Posterior cingulate gyrus (tissue), 11 donors: ENCODE measurements at regions not wholly inside any gene's neighbourhood (a gene's known extent, or its start where the extent isn't known, plus 50 kb on each side); places are given as distances from the start of the nearest gene placed in this dataset.

Experiments used
- DNase-seq, 10 donors: peaks; one replicate each; pipeline versions ENCODE4 v3.0.0 to v3.0.0-alpha.2; 2020 to 2021; ENCODE audit warnings: mixed read lengths in 3 of 10
- intact Hi-C: fragments of 100-400 bp; cut with DNase I; formaldehyde crosslinking; loops from one replicate; pipeline ENCODE4 v1.15.1; 2023

GRCh38 chr3:56880720-56881575 is 79.2 kb upstream of the ARHGEF3 start:
- DNase-seq = no peak
- intact Hi-C loops = no loop called here

- no peak for DNase-seq
- intact Hi-C loops = no loop called here
Measured at GRCh38 chr3:56879436-56880215, 77.9 kb upstream of the ARHGEF3 start.

- intact Hi-C loops = no loop called here
- DNase-seq = peak in 5 of 10 donors; percentile 9 to 88 (median 29)
Measured at GRCh38 chr3:56878074-56878473, 76.3 kb upstream of the ARHGEF3 start.

GRCh38 chr3:56876916-56877315 is 75.2 kb upstream of the ARHGEF3 start:
- intact Hi-C loops = no loop called here
- no peak for DNase-seq

- no peak for DNase-seq
- intact Hi-C loops = no loop called here
Measured at GRCh38 chr3:56874269-56874668, 72.5 kb upstream of the ARHGEF3 start.

GRCh38 chr3:56870436-56870835 is 68.7 kb upstream of the ARHGEF3 start:
- intact Hi-C loops = no loop called here
- DNase-seq = no peak

- intact Hi-C loops = no loop called here
- DNase-seq = no peak
Measured at GRCh38 chr3:56869157-56869889, 67.6 kb upstream of the ARHGEF3 start.

- intact Hi-C loops = no loop called here
- DNase-seq = no peak
Measured at GRCh38 chr3:56868706-56869105, 67.0 kb upstream of the ARHGEF3 start.

GRCh38 chr3:56867671-56868070 is 65.9 kb upstream of the ARHGEF3 start:
- intact Hi-C loops = no loop called here

GRCh38 chr3:56864918-56865524 is 63.3 kb upstream of the ARHGEF3 start:
- intact Hi-C loops = no loop called here
- DNase-seq = no peak

More at GRCh38 chr3:56867671-56868070, 65.9 kb upstream of the ARHGEF3 start:
- DNase-seq = no peak

- DNase-seq = no peak
- intact Hi-C loops = no loop called here
Measured at GRCh38 chr3:56864090-56864489, 62.3 kb upstream of the ARHGEF3 start.

GRCh38 chr3:56862352-56863062 is 60.8 kb upstream of the ARHGEF3 start:
- peak in 8 of 10 donors; percentile 13 to 92 (median 57) for DNase-seq
- intact Hi-C loops = no loop called here

GRCh38 chr3:56861511-56861910 is 59.8 kb upstream of the ARHGEF3 start:
- DNase-seq = no peak
- intact Hi-C loops = no loop called here

- no peak for DNase-seq
Measured at GRCh38 chr3:56860939-56861338, 59.2 kb upstream of the ARHGEF3 start.

GRCh38 chr3:56860351-56860750 is 58.6 kb upstream of the ARHGEF3 start:
- intact Hi-C loops = no loop called here
- no peak for DNase-seq

More at GRCh38 chr3:56860939-56861338, 59.2 kb upstream of the ARHGEF3 start:
- intact Hi-C loops = no loop called here

- no peak for DNase-seq
- intact Hi-C loops = loop anchor here (5.0 kb wide), 1 partner anchor 129 kb away; no protein-coding TSS in a partner anchor
Measured at GRCh38 chr3:56858331-56858730, 56.6 kb upstream of the ARHGEF3 start.

GRCh38 chr3:56857178-56857577 is 55.4 kb upstream of the ARHGEF3 start:
- intact Hi-C loops = loop anchor here (5.0 kb wide), 1 partner anchor 130 kb away; no protein-coding TSS in a partner anchor
- no peak for DNase-seq

GRCh38 chr3:56856752-56857151 is 55.0 kb upstream of the ARHGEF3 start:
- DNase-seq = no peak
- intact Hi-C loops = loop anchor here (5.0 kb wide), 1 partner anchor 131 kb away; no protein-coding TSS in a partner anchor

- DNase-seq = peak in 9 of 10 donors; percentile 20 to 96 (median 61)
- intact Hi-C loops = loop anchor here (5.0 kb wide), 1 partner anchor 131 kb away; no protein-coding TSS in a partner anchor
Measured at GRCh38 chr3:56855856-56856512, 54.2 kb upstream of the ARHGEF3 start.
